ENCODE measurements at regions not wholly inside any gene's neighbourhood (a gene's known extent, or its start where the extent isn't known, plus 50 kb on each side); places are given as distances from the start of the nearest gene placed in this dataset.

DNA sequence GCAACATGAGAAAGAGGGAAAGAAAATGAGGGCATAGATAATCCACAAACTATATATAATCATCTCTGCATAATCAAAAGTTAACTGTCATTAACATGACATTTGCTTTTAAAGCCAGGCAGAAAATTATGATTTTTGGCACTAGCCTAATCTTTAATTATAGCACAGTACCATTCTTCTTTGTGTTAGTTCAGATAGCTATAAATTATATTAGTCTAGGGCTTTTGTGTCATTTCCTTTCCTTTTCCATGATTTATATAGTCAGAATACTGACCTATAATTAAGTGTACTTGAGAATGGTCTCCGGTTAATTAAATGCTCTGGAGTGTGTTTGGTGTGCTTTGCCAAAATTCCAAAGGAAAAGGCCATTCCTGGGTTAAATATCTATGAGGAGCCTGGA is 441.9 kb upstream of the THRB start:
- DNase-seq (ENCODE audit: low spot score) = no peak

DNA sequence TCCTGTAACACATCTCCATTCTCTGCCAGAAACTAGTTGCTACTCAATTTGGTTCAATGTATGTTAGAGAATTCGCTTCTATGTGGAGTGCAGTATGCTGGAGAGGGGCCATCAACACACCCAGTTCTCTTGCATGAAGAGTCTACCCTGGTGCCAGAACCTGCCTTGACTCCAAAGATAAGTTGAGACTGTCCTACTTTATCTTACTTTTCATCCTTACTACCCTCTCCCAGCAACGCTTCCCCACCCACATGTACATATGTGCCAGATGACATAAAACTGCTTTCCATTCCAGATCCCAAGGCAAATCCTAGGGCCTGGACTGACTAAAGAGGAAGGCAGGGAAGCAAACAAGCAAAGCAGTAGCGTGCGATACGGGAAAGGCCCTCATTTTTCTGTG is 442.6 kb upstream of the THRB start:
- no peak for DNase-seq (ENCODE audit: low spot score)

DNA sequence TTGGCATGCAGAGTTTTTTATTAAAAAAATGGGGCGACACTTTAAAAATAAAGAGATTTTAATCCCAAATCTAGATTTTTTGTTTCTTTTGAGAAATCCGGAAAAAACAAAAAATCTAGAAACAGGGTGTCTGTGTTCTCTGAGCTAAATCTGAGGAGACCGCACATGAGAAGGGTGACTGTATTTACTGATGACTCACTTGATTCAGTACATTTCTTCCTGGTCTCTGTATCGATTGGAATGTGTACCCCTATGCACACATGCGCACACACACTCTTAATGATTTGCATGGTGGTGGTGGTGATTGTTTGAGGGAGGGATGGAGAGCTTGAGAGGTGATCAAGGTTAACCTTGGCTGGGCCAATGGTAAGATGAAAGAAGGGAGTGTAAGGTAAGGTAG is 443.1 kb upstream of the THRB start:
- no peak for DNase-seq (ENCODE audit: low spot score)

DNA sequence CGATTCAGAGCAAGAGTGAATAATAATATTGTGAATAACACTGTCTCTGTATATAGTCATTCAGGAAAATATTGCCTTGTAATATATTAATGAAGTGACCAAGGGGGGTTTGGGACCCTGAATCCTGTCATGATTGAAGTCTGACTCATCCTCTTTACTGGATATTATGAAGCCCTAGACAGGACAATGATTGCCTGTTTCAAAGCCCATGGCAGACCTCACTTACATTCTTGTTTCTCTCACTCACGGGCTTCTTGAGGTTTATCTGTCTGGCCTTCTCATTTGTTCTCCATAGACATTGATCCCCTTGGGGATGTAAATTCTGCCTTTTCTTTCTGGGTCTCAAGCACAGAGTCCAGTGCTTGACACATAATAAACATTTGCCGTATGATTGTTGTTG is 449.3 kb upstream of the THRB start:
- DNase-seq (ENCODE audit: low spot score) = no peak

DNA sequence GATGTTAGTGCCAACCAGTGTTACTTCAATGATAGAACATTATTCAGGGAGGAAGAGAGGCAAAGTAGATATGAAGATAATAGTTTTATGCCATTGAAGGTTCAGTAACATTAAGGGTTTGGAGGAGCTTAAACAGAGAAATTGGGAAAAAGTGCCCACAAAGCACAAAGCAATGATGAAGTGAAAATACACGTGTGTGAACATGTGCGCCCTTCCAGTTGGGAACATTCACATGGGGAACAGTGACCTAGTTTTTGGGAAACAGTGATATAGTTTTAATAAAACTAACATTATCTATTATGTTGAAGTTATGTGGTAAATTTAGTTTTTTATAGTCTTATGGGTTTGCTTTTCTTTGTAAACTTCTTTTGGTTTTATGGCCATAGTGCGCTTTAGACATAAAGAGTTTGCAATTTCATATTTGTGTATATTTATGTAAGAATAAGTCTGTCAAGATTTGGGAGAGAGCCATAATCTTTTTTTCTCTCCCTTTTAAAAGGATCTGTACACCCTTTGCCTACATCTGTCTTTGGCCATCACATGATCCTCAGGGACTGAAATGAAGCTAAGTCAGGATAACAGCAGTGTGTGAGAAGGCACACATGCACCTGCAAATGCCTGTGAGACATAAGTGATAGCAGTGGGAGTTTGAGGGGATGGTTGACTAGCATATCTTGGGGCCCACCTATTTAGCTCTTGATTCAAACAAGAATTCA is 450.3 kb upstream of the THRB start:
- no peak for DNase-seq (ENCODE audit: low spot score)

DNA sequence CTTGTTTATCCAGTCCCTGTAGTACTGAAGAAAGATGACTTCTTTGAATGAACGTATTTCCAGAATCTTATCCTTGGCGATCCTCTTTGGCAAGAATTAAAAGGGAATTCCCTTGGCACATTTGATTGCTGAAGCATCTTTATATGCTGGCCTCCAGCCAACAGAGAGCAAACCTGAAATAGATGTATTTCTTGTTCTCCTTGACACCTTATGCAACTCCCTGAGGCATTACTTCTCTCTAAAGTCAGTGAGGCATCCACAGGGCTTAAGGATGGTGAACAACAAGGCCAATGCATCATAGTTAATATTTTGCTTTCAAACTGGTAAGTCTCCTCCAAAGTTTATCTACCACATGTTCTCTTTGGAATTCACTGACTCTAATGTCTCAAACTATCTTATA is 450.9 kb upstream of the THRB start:
- DNase-seq (ENCODE audit: low spot score) = no peak

DNA sequence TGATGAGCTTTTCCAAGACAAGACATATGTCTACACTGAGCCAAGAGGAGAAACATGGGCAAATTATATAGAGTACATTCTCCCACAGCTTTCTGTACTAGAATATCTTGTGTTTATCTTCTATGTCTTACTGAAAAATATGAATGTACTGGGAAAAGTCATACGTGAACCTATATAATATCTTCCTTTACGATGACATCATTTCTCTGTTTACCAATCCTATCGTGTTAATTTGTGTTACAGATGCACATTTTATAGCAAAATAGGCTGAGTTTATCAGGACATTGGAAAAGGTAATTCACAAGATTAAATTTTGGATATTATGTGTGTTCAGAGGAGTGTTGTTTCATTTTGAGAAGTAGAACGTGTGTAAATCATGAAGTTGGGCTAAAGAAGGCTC is 452.5 kb upstream of the THRB start:
- DNase-seq (ENCODE audit: low spot score) = no peak

DNA sequence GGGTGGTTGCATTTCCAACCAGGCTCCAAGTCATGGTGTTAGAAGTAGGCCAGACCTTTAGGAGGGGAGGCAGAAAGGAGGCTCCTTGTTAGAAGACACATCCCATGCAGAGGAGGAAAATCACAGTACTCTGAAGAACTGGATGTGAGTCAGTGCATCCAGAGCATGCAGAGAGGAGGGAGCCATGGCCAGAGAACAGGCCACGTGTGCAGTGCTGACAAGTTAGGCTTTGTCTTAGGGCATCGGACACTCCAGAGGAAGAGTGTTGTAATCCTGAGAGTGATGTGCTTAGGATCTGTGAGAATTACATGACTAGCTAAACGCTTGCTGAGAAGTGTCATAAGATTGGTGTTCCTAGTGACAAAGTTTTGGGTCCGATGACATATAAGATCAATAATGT is 456.5 kb upstream of the THRB start:
- DNase-seq (ENCODE audit: low spot score) = no peak

DNA sequence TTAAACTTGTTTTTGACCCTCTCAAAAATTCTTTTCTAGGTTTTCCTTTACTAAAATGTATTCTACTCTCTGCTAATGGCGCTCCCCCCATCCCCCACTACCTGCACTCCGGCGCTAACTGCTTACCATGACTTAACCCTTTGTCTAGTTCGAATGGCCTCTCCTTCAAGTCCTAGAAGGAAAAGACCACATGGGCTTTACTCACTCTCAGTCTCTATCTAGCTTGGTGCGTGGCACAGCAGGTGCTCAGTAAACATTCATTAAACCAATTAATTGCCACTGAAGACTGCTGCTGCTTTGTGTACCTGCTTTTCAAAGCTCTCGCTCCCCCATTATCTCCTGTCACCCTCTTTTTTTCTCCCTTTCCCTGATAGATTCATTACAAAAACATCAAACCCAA is 457.7 kb upstream of the THRB start:
- no peak for DNase-seq (ENCODE audit: low spot score)

DNA sequence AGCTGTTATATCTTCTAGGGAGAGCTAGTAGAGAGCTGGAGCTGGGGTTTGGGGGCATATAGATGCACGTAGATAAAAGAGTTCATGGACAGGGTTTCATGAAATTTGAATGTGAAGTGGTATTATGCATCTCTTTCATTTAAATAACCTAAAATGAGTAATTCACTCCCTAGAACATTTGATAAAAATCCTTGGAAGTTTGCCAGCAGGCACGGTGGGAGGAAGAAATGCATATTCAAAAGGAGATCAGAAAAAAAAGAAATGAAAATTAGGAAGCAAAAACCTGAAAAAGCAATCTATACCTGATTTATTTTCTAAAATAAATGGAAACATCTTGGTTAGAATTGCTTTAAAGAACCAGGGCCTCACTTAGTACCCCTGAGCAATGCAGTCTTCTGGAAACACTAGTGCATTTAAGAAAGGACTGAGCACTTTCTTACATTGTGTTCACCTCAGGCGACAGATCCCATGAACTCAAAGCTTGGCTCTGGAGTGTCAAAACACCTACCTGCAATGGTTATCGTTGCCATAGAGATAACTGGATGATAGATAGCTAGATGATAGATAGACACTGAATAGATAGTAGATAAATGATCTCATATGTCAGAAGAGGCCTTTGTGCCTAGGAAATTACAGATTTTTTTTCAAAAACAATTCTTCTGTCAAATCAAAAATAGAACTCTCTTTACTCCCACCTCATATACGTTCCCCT is 458.6 kb upstream of the THRB start:
- DNase-seq (ENCODE audit: low spot score) = no peak

DNA sequence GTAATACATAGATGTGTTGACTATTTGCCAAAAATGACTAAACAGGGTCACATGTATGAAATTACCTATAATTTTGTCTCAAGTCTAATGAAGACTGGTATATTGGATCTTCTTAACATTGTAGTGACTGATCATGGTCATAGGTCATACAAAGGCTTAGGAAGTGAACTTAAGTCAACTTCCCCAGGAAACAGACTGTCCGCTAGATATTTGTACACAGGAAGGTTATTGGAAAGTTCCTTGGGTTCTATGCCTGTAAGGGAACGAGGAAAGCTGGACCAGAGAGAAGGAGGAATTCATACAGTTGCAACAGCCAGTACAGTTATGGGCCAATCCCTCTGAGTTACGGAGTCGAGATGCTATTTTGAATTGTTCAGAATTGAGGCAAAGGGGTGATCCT is 462.0 kb upstream of the THRB start:
- DNase-seq (ENCODE audit: low spot score) = no peak

DNA sequence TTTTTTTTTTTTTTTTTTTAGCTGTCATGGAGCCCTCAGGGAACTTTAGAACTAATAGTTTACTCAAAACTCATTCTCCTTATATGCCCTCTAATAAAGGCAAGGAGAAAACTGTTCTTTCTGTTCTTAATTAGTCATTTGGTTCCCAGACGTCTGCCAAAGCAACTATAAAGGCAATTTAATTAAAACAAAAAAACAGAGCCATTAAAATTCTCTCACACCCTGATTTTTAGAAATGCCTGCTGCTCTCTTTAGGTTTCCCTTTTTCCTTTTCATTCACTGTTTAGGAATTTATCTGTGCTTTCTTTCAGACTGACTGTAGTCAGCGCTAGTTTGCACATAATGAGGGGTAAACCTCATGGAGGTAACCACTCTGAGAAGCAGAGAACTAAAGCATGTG is 463.6 kb upstream of the THRB start:
- no peak for DNase-seq (ENCODE audit: low spot score)

DNA sequence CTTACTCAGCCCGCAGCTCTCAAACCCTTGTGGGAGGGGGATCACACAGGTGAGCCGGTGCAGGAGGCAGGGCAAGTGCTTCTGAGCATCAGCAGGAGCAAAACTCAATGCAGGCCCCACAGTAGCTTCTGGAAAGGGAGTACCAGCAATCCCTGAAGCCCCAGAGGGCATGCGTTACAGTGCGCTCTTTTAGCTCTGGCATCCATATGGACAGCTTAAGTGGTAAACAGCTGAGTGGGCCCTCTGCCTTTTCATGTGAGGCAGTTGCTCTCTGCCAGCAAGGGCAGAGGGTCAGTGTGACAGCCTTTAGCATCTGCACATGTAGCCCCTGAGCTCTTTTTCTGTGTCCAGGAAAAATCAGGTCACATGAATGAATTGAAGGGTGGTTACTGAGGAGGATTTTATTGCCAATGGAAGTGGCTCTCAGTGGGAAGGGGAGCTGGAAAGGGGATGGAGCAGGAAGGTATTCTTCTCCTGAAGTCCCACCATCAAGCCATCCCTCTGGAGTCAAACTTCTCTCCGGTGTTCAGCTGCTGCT is 464.3 kb upstream of the THRB start:
- no peak for DNase-seq (ENCODE audit: low spot score)

DNA sequence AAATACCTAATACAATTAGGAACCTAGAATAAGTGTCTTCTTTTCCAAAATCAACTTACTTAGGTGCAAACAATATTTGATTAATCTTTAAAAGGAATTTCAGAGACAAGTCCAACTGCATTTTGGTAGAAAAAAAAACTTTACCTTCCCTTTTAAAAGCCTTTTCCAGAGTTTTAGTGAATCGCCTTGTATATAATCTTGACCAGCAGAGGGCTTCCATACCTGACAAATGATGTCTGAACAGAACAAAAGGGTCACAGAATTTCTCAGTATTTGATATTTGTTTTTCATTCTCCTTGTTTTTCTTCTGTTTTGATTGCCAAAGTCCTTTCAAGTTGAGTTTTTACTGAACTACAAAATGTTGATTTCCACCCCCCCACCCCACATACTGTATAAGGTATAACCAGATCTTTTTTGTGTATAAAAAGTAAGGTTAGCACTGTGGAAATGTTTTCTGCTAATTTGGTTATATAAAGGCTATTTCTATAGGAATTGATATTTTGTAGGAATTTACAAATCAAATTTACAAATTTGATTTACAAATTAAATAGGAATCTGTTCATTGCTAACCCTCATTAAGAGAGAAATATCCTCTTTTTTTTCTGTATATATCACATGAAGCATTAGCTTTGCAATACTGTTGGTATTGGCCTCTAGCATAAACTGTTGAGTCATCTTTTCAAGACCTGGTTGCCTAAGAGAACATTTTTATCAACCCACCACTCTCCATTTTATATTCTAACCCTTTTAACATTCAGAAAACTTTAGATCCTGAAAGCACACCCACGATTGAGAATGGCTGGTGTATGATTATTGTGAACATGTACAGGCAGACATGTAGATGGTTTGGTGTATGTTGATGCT is 464.1 kb upstream of the RARB start:
- no peak for DNase-seq (ENCODE audit: low spot score)

DNA sequence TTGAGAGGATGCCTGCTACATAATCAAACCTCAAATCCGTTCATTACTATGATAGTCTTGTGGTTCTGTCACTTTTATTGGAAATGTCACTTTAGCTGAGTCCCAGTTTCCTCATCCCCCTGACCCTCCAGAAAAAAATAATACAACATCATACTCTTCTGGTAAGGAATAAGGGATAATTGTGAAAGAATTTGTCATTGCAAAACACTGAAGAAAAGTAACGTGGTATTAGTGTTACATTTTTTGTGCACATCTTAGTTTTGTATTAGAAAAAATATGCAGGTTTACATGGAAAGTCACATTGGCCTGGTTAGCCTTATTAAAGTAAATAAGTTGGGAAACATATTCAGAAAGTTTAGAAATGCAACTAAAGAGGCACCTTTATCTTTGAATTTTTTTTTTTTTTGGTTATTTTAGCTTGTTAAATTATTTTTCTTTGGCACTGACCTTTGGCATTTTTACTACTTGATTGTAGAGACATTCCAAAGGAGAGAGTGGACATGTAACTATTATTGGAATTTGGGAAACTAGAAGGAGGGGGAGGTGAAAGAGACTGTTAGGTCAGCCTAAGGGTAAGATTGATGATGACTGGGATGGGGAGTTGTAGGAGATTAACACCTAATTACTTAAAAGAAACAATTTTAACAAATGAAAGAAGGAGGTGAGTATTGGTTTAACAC is 462.2 kb upstream of the RARB start:
- no peak for DNase-seq (ENCODE audit: low spot score)

DNA sequence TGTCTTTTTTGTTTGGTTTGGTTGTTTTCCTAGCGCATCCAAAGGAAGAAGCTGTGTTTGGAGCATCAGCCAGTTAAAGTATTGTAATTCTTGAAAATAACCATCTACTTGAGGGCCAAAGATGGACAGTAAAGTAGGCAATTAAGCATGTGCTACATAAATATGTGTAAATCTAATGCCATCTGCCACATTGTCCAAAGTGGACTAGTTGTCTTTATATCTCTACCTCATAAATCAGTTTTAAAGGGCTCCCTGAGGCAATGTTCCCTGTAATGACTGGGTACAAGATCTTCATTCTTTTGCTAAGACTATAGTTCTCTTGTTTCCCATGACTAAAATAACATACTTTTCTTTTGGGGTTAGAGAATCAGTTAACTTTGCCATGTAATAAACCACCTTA is 460.0 kb upstream of the RARB start:
- DNase-seq (ENCODE audit: low spot score) = no peak

DNA sequence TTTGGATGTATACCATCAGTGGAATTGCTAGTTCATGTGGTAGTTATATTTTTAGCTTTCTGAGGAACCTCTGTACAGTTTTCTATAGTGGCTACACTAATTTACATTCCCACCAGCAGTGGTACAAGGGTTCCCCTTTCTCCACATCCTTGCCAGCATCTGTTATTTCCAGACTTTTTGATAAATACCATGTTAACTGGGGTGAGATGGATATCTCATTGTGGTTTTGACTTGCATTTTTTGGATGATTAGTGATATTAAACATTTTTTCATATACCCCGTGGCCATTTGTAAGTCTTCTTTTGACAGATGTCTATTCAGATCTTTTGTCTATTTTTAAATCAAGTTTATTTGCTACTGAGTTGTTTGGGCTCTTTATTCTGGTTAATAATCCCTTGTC is 455.6 kb upstream of the RARB start:
- DNase-seq (ENCODE audit: low spot score) = no peak

DNA sequence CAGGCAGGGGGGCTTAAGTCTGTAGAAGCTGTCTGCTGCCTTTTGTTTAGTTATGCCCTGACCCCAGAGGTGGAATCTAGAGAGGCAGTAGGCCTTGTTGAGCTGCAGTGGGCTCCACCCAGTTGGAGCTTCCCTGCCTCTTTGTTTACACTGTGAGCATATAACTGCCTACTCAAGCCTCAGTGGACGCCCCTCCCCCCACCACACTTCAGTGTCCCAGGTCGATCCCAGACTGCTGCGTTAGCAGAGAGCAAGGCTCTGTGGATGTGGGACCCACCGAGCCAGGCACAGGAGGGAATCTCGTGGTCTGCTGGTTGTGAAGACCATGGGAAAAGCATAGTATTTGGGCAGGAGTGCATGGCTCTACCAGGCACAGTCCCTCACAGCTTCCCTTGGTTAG is 446.8 kb upstream of the RARB start:
- no peak for DNase-seq (ENCODE audit: low spot score)

DNA sequence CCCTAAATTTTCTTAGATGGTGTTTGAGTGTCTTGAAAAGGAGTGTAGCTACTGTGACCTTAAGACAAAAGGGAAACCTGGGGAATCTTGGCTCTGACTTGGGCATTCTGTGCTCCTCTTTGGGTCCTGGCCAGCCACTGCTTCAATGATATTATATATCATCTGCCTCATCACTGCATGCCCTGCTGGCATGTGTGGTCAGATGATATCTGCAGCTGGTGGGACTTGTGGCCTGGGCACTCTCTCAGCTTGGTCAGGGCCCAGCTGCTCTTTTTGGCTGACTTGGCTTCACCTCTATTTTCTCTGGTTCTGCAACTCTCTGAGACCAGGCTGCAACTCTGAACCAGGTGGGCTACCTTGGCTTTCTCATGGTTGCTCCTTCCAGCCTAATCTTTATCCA is 446.1 kb upstream of the RARB start:
- DNase-seq (ENCODE audit: low spot score) = no peak

DNA sequence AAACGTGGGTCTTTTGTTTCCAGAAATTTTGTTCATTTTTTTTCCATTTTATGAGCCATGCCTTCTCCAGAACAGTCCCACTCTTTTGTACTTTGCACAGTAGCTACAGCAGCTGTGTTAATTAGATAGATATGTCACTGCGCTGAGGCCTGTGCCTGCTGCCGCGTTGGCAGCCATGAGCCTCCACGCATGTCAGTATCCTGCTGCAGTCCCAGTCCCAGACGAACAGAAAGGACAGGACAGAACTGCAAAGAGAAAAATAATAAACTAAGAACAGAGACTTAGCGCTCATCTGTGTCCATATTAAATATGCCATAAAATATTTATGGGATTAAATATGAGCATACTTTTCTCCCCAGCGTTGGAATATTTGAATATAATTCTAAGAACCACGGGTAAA is 442.4 kb upstream of the RARB start:
- DNase-seq (ENCODE audit: low spot score) = no peak

DNA sequence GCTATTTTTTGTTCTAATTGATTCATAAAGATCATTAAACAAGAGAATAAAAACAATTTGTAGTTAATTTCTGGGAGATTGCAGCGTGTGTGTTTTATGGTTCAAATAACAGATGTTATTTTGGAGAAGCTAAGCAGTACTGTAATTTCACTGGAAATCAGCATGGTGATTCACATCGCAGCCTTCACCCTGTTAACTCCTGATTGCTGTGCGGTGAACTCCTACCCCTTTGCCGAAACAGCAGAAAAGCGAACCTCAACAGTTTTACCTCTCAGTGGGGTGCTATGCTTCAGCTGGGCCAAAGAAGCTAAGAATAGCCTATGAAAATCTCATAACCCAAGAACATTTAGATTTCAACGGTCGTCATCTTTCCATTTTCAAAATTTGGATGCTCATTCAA is 441.5 kb upstream of the RARB start:
- no peak for DNase-seq (ENCODE audit: low spot score)

DNA sequence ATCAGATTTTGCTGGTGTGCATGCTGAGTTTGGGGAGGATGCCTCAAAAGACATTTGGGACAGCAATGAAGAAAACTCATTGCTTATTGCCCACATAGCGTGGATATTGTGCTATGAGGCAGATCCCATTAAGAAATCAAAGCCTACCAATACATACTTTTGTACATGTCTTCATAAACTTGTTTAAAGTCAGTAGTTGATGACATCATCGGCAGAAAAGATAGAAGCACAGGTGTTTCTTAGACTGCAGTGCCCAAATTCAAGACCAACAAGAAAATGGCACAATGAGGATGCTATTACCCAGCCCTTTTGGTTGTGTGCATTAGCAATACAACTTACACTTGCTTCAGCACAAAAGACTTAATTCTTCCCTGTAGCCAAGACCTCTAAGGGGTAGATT is 428.7 kb upstream of the RARB start:
- no peak for DNase-seq (ENCODE audit: low spot score)
